Breast epithelium (tissue), 4 donors: ENCODE measurements at regions not wholly inside any gene's neighbourhood (a gene's known extent, or its start where the extent isn't known, plus 50 kb on each side); places are given as distances from the start of the nearest gene placed in this dataset.

ENCODE experiments used
- DNase-seq, 2 donors: peaks; one replicate each; pipeline ENCODE4 v3.0.0-alpha.2; 2019; ENCODE audit warnings: low spot score in 2 of 2
- H3K27ac ChIP-seq, 2 donors: fragments of 200-600 bp; sonication (generic) in 1 of 2; one replicate each; pipeline ENCODE4 v1.5.1; 2016 to 2019; ENCODE audit warnings: mild to moderate bottlenecking in 1 of 2
- H3K27me3 ChIP-seq, 2 donors: fragments of 200-600 bp; sonication (generic) in 1 of 2; one replicate each; pipeline versions ENCODE4 v1.5.1 to v1.6.0; 2017 to 2019; ENCODE audit warnings: control low read depth in 1 of 2, mild to moderate bottlenecking in 1 of 2
- H3K36me3 ChIP-seq: fragments of 200-600 bp; one replicate; pipeline ENCODE4 v1.5.1; 2019
- H3K4me1 ChIP-seq, 2 donors: fragments of 200-600 bp; sonication (generic); one replicate each; pipeline ENCODE4 v1.5.1; 2016 to 2019; ENCODE audit warnings: control low read depth in 1 of 2
- H3K4me3 ChIP-seq, 3 donors: fragments of 200-600 bp; sonication (generic); 1 replicate in 2 of 3; 2 replicates in 1 of 3; pipeline ENCODE4 v1.5.1; 2016 to 2019; ENCODE audit warnings: mild to moderate bottlenecking in 3 of 3, moderate library complexity in 2 of 3
- H3K9me3 ChIP-seq, 2 donors: fragments of 200-600 bp; sonication (generic) in 1 of 2; one replicate each; pipeline ENCODE4 v1.5.1; 2016 to 2019; ENCODE audit warnings: control low read depth in 1 of 2
- POLR2A ChIP-seq: fragments of 450-650 bp; IDR thresholded peaks from one replicate; pipeline ENCODE4 v1.6.1; 2016; ENCODE audit warnings: antibody characterized with exemption, mild to moderate bottlenecking, moderate library complexity
- POLR2AphosphoS5 ChIP-seq, 3 donors: sonication (generic); formaldehyde crosslinking; IDR thresholded peaks; one replicate each; pipeline ENCODE4 v1.6.1; 2017; ENCODE audit warnings: antibody characterized with exemption in 3 of 3
- intact Hi-C: fragments of 100-400 bp; cut with DNase I; formaldehyde crosslinking; loops from one replicate; pipeline ENCODE4 v1.15.1; 2023; ENCODE audit warnings: low total_unique reads
- TF ChIP-seq, protein P1 (sequence below), 3 donors: fragments of 450-650 bp; IDR thresholded peaks; one replicate each; pipeline ENCODE4 v1.5.1; 2016 to 2017; ENCODE audit warnings: antibody characterized with exemption in 3 of 3, mild to moderate bottlenecking in 3 of 3, moderate library complexity in 3 of 3

DNA sequence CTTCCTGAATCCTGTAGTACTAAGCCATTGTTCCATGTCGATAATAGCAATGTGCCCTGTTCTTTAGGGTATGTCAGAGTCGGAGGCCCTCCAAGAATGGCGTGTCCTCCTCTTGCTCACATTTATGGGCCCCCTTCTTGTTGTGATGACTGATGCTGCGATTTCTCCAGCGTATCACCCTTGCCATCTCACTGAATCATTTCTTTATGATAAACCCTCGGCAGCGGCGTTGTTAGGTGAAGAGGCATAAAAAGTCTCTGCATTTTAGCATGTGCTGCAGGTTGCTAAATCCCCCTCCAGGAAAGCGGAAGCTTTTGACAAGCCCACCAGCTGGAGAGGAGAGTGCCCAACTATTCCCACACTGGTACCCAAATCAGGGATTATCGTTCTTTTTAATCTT, 1045.3 kb downstream of the BRD1 start:
- no peak for TF ChIP-seq POLR2AphosphoS5 (IDR thresholded peaks at IDR 0.05)
- TF ChIP-seq, protein P1, sequence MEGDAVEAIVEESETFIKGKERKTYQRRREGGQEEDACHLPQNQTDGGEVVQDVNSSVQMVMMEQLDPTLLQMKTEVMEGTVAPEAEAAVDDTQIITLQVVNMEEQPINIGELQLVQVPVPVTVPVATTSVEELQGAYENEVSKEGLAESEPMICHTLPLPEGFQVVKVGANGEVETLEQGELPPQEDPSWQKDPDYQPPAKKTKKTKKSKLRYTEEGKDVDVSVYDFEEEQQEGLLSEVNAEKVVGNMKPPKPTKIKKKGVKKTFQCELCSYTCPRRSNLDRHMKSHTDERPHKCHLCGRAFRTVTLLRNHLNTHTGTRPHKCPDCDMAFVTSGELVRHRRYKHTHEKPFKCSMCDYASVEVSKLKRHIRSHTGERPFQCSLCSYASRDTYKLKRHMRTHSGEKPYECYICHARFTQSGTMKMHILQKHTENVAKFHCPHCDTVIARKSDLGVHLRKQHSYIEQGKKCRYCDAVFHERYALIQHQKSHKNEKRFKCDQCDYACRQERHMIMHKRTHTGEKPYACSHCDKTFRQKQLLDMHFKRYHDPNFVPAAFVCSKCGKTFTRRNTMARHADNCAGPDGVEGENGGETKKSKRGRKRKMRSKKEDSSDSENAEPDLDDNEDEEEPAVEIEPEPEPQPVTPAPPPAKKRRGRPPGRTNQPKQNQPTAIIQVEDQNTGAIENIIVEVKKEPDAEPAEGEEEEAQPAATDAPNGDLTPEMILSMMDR (IDR thresholded peaks at IDR 0.05) = no peak
- no peak for TF ChIP-seq POLR2A
- Histone ChIP-seq H3K36me3 (no peaks in the 10 kb centered on the region), H3K27ac (no peak overlapping the region), H3K9me3 (peaks cover 5 to 12% of the 10 kb centered on the region in 2 donors), H3K4me1 (no peaks in the 10 kb centered on the region), H3K4me3 (no peak overlapping the region), H3K27me3 (peaks cover 0 to 14% of the 10 kb centered on the region in 2 donors)
- intact Hi-C loops = no loop called here
- no peak for DNase-seq

DNA sequence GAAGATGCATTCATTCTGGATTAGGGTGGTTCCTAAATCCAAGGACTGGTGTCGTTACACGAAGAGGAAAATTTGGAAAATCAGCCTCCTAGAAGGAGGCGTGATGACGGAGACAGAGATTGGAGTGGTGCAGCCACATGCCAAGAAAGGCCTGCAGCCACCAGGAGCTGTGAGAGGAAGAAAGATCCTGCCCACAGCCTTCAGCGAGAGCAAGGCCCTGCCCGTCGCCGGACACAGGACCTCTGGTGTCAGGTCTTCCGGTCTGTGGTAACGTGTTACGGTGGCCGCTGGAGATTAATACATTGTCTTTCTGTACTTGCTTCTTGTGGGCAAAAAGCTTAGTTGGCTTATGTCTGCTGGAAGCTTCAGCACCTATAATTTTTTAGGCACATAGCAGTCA, 1045.8 kb downstream of the BRD1 start:
- no peak overlapping the region for H3K4me3 ChIP-seq
- no peak for DNase-seq
- no peak overlapping the region for H3K27ac ChIP-seq
- intact Hi-C loops = no loop called here
- H3K4me1 ChIP-seq = no peaks in the 10 kb centered on the region
- TF ChIP-seq POLR2AphosphoS5 (IDR thresholded peaks at IDR 0.05) (no peak), POLR2A (no peak)
- TF ChIP-seq, protein P1 (IDR thresholded peaks at IDR 0.05) = no peak
- peaks cover 0 to 14% of the 10 kb centered on the region in 2 donors for H3K27me3 ChIP-seq
- H3K36me3 ChIP-seq = no peaks in the 10 kb centered on the region
- H3K9me3 ChIP-seq = peaks cover 7 to 12% of the 10 kb centered on the region in 2 donors

DNA sequence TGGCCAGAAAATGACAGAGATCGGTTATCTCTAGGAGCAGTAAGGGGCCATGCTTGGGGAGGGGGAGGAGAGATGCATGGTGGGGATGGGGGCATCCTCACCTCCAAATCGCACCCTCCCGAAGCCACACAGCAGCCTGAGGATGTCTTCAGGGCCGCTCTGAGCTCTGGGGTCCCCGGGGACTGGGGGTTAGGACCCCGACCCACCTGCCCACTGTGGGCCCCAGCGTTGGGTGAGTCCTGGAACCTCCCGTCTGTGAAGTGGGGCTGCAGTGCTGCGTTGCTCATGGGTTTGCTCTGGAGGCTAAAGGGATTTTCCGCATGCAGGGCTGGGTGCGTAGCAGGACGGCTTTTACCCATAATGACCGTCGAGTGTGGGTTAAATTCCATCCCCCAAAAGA, 1046.3 kb downstream of the BRD1 start:
- TF ChIP-seq POLR2A = no peak
- no peak for TF ChIP-seq POLR2AphosphoS5 (IDR thresholded peaks at IDR 0.05)
- TF ChIP-seq, protein P1 (IDR thresholded peaks at IDR 0.05) = no peak
- Histone ChIP-seq H3K4me1 (no peaks in the 10 kb centered on the region), H3K36me3 (no peaks in the 10 kb centered on the region), H3K9me3 (peaks cover 12 to 13% of the 10 kb centered on the region in 2 donors), H3K4me3 (no peak overlapping the region), H3K27ac (no peak overlapping the region), H3K27me3 (peaks cover 0 to 14% of the 10 kb centered on the region in 2 donors)
- intact Hi-C loops = no loop called here
- DNase-seq = no peak

DNA sequence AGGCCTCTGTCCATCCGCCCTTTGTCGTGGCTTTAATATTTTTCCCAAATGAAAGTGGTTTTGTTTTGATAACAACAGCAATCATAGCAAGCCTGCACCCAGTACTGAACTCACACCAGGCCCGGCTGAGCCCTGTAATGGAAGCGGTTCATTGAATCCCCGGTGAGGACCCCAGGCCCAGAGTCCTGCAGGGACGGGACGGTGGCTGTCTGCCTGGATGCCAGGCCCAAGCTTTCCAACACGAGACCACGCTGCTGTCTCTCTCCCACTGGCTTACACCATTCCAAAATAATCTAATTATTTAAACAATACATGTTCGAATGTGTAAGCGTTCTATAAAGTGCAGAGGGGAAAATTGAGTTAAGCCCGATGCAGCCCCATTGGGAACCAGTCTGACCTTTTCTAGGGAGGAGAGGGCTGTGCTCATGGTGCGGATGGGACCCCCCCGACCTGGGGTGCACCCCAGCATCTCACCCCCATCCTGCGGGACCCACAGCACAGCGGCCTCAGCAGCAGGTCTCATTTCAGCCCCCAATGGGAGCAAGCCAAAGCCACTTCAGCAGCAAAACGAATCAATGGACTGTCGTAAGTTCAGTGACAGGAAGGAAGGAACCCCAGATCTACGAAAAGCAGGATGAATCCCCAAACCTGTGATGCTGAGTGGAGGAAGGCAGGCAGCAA, 1046.9 kb downstream of the BRD1 start:
- Histone ChIP-seq H3K4me1 (no peaks in the 10 kb centered on the region), H3K27me3 (peaks cover 0 to 14% of the 10 kb centered on the region in 2 donors), H3K36me3 (no peaks in the 10 kb centered on the region), H3K9me3 (peaks cover 17 to 18% of the 10 kb centered on the region in 2 donors), H3K27ac (no peak overlapping the region), H3K4me3 (no peak overlapping the region)
- TF ChIP-seq, protein P1 (IDR thresholded peaks at IDR 0.05) = no peak
- TF ChIP-seq POLR2AphosphoS5 (IDR thresholded peaks at IDR 0.05) = no peak
- TF ChIP-seq POLR2A = no peak
- DNase-seq = no peak
- intact Hi-C loops = no loop called here

DNA sequence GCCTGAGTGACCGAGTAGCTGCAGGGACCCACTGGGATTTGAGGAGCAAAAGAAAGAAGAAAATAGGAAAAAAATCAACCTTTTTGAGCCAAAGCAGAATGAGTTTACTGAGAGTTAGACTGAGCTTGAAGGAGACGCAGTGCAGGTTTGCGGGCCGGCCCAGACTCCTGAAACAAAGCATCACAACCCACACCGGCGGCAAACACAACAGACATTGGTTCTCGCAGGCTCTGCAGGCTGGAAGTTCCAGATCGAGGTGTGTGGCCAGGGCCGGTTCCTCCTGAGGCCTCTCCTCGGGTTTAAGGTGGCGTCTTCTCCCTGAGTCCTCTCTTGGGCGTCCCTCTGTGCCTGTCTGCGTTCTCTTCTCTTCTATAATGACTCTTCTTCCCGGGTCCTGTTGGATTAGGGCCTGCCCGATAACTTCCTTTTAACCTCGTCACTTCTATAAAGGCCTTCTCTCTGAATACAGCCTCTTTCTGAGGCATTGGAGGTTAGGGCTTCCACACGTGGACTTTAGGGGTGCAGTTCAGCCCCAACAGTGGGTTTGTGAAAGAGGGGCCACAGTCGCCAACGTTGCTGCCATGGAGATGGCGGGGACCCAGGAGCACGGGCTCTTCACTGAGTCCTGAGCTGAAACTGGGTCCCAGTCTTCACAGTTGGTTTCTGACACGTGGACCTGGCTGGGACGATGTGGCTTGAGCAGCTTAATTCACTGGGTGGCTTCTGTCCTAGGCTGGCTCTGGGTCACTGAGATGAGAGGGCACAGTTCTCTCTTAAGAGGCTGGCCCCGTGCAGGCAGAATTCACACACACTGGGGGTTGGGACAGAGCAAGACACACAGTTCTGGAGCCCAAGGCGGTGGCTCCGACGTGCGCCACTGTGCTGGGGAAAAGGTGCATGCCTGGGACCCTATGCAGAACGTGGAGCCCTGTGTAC, 1047.7 kb downstream of the BRD1 start:
- Histone ChIP-seq H3K27me3 (peaks cover 0 to 14% of the 10 kb centered on the region in 2 donors), H3K4me3 (no peak overlapping the region), H3K4me1 (no peaks in the 10 kb centered on the region), H3K27ac (no peak overlapping the region), H3K36me3 (no peaks in the 10 kb centered on the region), H3K9me3 (peaks cover 17 to 18% of the 10 kb centered on the region in 2 donors)
- TF ChIP-seq POLR2A = no peak
- TF ChIP-seq, protein P1 (IDR thresholded peaks at IDR 0.05) = no peak
- no peak for TF ChIP-seq POLR2AphosphoS5 (IDR thresholded peaks at IDR 0.05)
- no peak for DNase-seq
- intact Hi-C loops = no loop called here
